Ascending aorta (tissue), 2 donors: ENCODE measurements at regions not wholly inside any gene's neighbourhood (a gene's known extent, or its start where the extent isn't known, plus 50 kb on each side); places are given as distances from the start of the nearest gene placed in this dataset.

ENCODE experiments used
- DNase-seq, 2 donors: peaks; one replicate each; pipeline ENCODE4 v3.0.0-alpha.2; 2019; ENCODE audit warnings: low spot score in 2 of 2
- H3K27ac ChIP-seq, 2 donors: fragments of 200-600 bp; sonication (generic); one replicate each; pipeline ENCODE4 v1.5.1; 2016 to 2017; ENCODE audit warnings: mild to moderate bottlenecking in 1 of 2
- H3K27me3 ChIP-seq: fragments of 200-600 bp; sonication (generic); one replicate; pipeline ENCODE4 v1.5.1; 2017
- H3K36me3 ChIP-seq, 2 donors: fragments of 200-600 bp; sonication (generic); one replicate each; pipeline ENCODE4 v1.5.1; 2016
- H3K4me1 ChIP-seq, 2 donors: fragments of 200-600 bp; sonication (generic); one replicate each; pipeline ENCODE4 v1.5.1; 2016 to 2017; ENCODE audit warnings: mild to moderate bottlenecking in 1 of 2
- H3K4me3 ChIP-seq, 2 donors: fragments of 200-600 bp; sonication (generic); one replicate each; pipeline ENCODE4 v1.5.1; 2016 to 2017; ENCODE audit warnings: mild to moderate bottlenecking in 1 of 2
- H3K9me3 ChIP-seq, 2 donors: fragments of 200-600 bp; sonication (generic); one replicate each; pipeline ENCODE4 v1.5.1; 2016
- CTCF ChIP-seq, 3 experiments: fragments of 200-600 bp in 2 of 3; fragments of 450-650 bp in 1 of 3; sonication (generic) in 2 of 3; IDR thresholded peaks; one replicate each; pipeline ENCODE4 v1.5.1; 2016 to 2019; ENCODE audit warnings: antibody characterized with exemption in 3 of 3, mild to moderate bottlenecking in 1 of 3, moderate library complexity in 1 of 3
- intact Hi-C: fragments of 100-400 bp; cut with DNase I; formaldehyde crosslinking; loops from one replicate; pipeline ENCODE4 v1.15.1; 2023

DNA sequence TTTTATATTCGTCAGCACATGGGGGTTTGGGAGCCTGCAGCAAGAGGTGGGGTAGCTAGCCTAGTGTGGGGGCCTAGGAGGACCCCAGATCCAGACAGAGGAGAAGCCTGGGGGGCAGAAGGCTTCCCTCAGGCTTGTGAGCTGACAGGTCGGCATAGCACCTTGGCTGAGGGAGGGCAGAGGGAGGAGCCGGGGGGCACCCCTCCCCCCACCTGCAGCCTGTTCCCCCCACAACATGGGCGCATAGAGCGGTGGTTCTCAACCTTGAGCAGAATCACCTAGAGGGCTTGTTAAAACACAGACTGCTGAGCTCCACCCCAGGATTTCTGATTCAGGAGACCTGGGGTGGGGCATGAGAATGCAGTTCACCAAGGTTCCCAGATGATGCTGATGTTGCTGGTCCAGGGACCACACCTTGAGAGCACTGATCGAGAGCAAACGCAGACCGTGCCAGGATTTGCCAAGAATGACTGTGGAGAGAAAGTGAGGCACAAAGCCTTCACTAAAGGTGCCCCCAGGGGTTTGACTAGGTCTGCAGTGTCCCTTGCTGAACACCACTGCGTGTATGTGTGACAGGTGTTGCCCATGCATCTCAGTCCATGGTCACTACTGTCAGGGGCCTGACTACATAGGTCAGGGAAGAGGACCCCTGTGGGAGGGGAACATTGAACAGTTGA, 163.3 kb downstream of the MACROH2A1 start:
- peak in 1 of 2 donors; percentile 45 for DNase-seq
- no peak for TF ChIP-seq CTCF (IDR thresholded peaks at IDR 0.05)
- H3K27ac ChIP-seq: no peak overlapping the region
- H3K4me3 ChIP-seq: no peak overlapping the region
- H3K9me3 ChIP-seq: no peaks in the 10 kb centered on the region
- H3K27me3 ChIP-seq: no peaks in the 10 kb centered on the region
- no peaks in the 10 kb centered on the region for H3K36me3 ChIP-seq
- intact Hi-C loops: no loop called here
- peaks cover 16 to 46% of the 10 kb centered on the region in 2 donors for H3K4me1 ChIP-seq

GRCh38 chr5:135234666-135235401, 164.2 kb downstream of the MACROH2A1 start:
- Histone ChIP-seq H3K36me3 (no peaks in the 10 kb centered on the region), H3K4me3 (no peak overlapping the region), H3K4me1 (peaks cover 24 to 46% of the 10 kb centered on the region in 2 donors), H3K9me3 (no peaks in the 10 kb centered on the region), H3K27me3 (no peaks in the 10 kb centered on the region), H3K27ac (no peak overlapping the region)
- no peak for TF ChIP-seq CTCF (IDR thresholded peaks at IDR 0.05)
- DNase-seq: no peak
- intact Hi-C loops: no loop called here

GRCh38 chr5:135234242-135234641, 164.8 kb downstream of the MACROH2A1 start:
- no peak for TF ChIP-seq CTCF (IDR thresholded peaks at IDR 0.05)
- no peaks in the 10 kb centered on the region for H3K27me3 ChIP-seq
- H3K27ac ChIP-seq: no peak overlapping the region
- no peaks in the 10 kb centered on the region for H3K36me3 ChIP-seq
- peak in 1 of 2 donors; percentile 34 for DNase-seq
- no peak overlapping the region for H3K4me3 ChIP-seq
- peaks cover 18 to 41% of the 10 kb centered on the region in 2 donors for H3K4me1 ChIP-seq
- intact Hi-C loops: no loop called here
- no peaks in the 10 kb centered on the region for H3K9me3 ChIP-seq

- Histone ChIP-seq H3K4me1 (peaks cover 13 to 33% of the 10 kb centered on the region in 2 donors), H3K36me3 (no peaks in the 10 kb centered on the region), H3K4me3 (no peak overlapping the region), H3K27me3 (no peaks in the 10 kb centered on the region), H3K9me3 (no peaks in the 10 kb centered on the region), H3K27ac (peak overlapping the region; percentile 67 to 75)
- no peak for DNase-seq
- intact Hi-C loops: no loop called here
- TF ChIP-seq CTCF (IDR thresholded peaks at IDR 0.05): no peak
Measured at GRCh38 chr5:135233477-135233876, 165.6 kb downstream of the MACROH2A1 start.

DNA sequence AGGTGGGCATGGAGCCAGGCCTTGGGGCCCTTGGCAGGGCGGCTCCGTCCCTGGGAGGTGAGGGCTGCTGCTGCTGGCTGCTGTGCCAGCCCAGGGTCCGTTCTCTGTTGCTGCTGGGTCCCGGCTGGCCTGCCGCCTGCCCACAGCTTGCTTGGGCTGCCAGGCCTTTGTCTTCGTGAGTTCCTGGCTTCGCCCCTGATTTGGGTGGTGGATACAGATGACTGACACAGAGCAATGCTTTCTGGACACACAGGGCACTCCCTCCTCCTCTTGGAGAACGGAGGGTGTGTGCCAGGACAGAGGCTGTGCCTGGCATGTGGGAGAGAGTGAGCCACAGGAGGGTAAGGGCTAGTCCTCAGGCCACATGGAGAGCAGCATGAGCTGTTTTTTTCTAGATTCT, 166.1 kb downstream of the MACROH2A1 start:
- peak in 1 of 2 donors; percentile 75 for DNase-seq
- no peak overlapping the region for H3K4me3 ChIP-seq
- no peaks in the 10 kb centered on the region for H3K36me3 ChIP-seq
- H3K9me3 ChIP-seq: no peaks in the 10 kb centered on the region
- peaks cover 13 to 30% of the 10 kb centered on the region in 2 donors for H3K4me1 ChIP-seq
- peak overlapping the region; percentile 67 to 75 for H3K27ac ChIP-seq
- H3K27me3 ChIP-seq: no peaks in the 10 kb centered on the region
- intact Hi-C loops: no loop called here
- no peak for TF ChIP-seq CTCF (IDR thresholded peaks at IDR 0.05)
